Caco-2 (cell line): ENCODE measurements at regions not wholly inside any gene's neighbourhood (a gene's known extent, or its start where the extent isn't known, plus 50 kb on each side); places are given as distances from the start of the nearest gene placed in this dataset.

ENCODE experiments used
- BruUV-seq: library from RNA; stranded (reverse); fragments of 400-500 nt; replicated peaks from 2 replicates; lab custom pipeline; 2021; lab: Mats Ljungman, UMichigan
- CTCF ChIA-PET: fragments of 300-600 bp; sonication (Branson Sonifier 250); formaldehyde crosslinking; loops from one replicate; lab custom pipeline; 2022; ENCODE audit warnings: antibody characterized with exemption; lab: Charles Lee
- POLR2A ChIA-PET: fragments of 300-600 bp; sonication (Branson Sonifier 250); formaldehyde crosslinking; loops from one replicate; lab custom pipeline; 2022; ENCODE audit warnings: antibody characterized with exemption; lab: Charles Lee
- DNase-seq, 2 experiments: peaks; one replicate each; pipeline versions ENCODE4 v3.0.0 to v3.0.0-alpha.2; 2020 to 2022
- H3K27me3 ChIP-seq: replicated peaks from 2 replicates; pipeline ENCODE4 v1.6.0; 2011; ENCODE audit warnings: low read length; ENCODE audit not compliant: control insufficient read depth, insufficient read depth
- H3K36me3 ChIP-seq: 2 replicates; pipeline ENCODE4 v1.5.1; 2011; ENCODE audit warnings: low read length; ENCODE audit not compliant: control insufficient read depth, insufficient read depth
- H3K4me1 ChIP-seq: fragments of 250-450 bp; sonication (Bioruptor Pico); 2 replicates; pipeline ENCODE4 v1.5.1; 2020; ENCODE audit warnings: mild to moderate bottlenecking
- H3K4me3 ChIP-seq: 2 replicates; pipeline ENCODE4 v1.5.1; 2011; ENCODE audit warnings: low read depth, mild to moderate bottlenecking, control low read depth, low read length
- H3K9me3 ChIP-seq: fragments of 250-450 bp; sonication (Bioruptor Pico); 2 replicates; pipeline ENCODE4 v1.5.1; 2020; ENCODE audit warnings: mild to moderate bottlenecking, moderate library complexity
- H3K27ac Mint-ChIP-seq: one replicate; pipeline ENCODE4 v1.8.0; 2022; ENCODE audit warnings: mixed read lengths; ENCODE audit not compliant: unreplicated experiment
- H3K27me3 Mint-ChIP-seq: one replicate; pipeline ENCODE4 v1.8.0; 2022; ENCODE audit warnings: mixed read lengths; ENCODE audit not compliant: insufficient read depth, unreplicated experiment
- H3K36me3 Mint-ChIP-seq: one replicate; pipeline ENCODE4 v1.8.0; 2022; ENCODE audit warnings: mild to moderate bottlenecking, mixed read lengths; ENCODE audit not compliant: insufficient read depth, unreplicated experiment
- H3K4me1 Mint-ChIP-seq: one replicate; pipeline ENCODE4 v1.8.0; 2022; ENCODE audit warnings: low read depth, mixed read lengths; ENCODE audit not compliant: unreplicated experiment
- H3K4me3 Mint-ChIP-seq: one replicate; pipeline ENCODE4 v1.8.0; 2022; ENCODE audit warnings: mild to moderate bottlenecking, moderate library complexity, mixed read lengths; ENCODE audit not compliant: unreplicated experiment
- H3K9me3 Mint-ChIP-seq: one replicate; pipeline ENCODE4 v1.8.0; 2022; ENCODE audit warnings: mixed read lengths; ENCODE audit not compliant: unreplicated experiment
- intact Hi-C: fragments of 100-400 bp; cut with micrococcal nuclease; formaldehyde crosslinking; loops from one replicate; pipeline ENCODE4 v1.10.0; 2022; ENCODE audit not compliant: unreplicated experiment
- TF ChIP-seq, protein P1 (sequence below), 2 experiments: fragments of 200-600 bp in 1 of 2; IDR thresholded peaks; 1 replicate in 1 of 2; 2 replicates in 1 of 2; pipeline versions ENCODE4 v1.5.1 to v1.8.0; 2011 to 2022; ENCODE audit warnings: antibody characterized with exemption in 1 of 2, control low read depth in 1 of 2, inconsistent platforms in 1 of 2, low read depth in 1 of 2, low read length in 1 of 2, mild to moderate bottlenecking in 1 of 2, moderate library complexity in 1 of 2; ENCODE audit not compliant: insufficient read depth in 1 of 2, severe bottlenecking in 1 of 2, unreplicated experiment in 1 of 2

DNA sequence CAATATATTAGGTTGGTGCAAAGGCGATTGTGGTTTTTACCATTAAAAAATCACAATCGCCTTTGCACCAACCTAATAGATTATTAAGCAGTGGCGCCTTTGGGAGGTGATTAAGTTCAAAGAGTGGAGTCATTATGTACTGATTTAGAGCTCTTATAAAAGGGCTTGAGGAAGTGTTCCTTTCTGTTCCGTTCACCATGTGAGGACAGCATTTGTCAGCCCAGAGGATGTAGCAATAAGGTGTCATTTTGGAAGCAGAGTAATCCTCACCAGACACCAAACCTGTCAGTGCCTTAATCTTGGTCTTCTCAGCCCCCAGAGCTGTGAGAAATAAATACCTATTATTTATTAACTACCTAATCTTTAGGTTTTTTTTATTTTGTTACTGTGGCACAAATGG is 542.1 kb upstream of the MAN1A1 start:
- H3K4me3 ChIP-seq, result no peak overlapping the region
- TF ChIP-seq, protein P1, sequence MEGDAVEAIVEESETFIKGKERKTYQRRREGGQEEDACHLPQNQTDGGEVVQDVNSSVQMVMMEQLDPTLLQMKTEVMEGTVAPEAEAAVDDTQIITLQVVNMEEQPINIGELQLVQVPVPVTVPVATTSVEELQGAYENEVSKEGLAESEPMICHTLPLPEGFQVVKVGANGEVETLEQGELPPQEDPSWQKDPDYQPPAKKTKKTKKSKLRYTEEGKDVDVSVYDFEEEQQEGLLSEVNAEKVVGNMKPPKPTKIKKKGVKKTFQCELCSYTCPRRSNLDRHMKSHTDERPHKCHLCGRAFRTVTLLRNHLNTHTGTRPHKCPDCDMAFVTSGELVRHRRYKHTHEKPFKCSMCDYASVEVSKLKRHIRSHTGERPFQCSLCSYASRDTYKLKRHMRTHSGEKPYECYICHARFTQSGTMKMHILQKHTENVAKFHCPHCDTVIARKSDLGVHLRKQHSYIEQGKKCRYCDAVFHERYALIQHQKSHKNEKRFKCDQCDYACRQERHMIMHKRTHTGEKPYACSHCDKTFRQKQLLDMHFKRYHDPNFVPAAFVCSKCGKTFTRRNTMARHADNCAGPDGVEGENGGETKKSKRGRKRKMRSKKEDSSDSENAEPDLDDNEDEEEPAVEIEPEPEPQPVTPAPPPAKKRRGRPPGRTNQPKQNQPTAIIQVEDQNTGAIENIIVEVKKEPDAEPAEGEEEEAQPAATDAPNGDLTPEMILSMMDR (IDR thresholded peaks at IDR 0.05; ENCODE audit: insufficient read depth in 1 of 2, low read depth in 1 of 2, low read length in 1 of 2, severe bottlenecking in 1 of 2, unreplicated experiment in 1 of 2), result no peak
- no peaks in the 10 kb centered on the region for H3K4me1 Mint-ChIP-seq
- POLR2A ChIA-PET, result no interaction called here
- H3K4me1 ChIP-seq, result no peaks in the 10 kb centered on the region
- H3K9me3 ChIP-seq, result no peaks in the 10 kb centered on the region
- no peaks in the 10 kb centered on the region for H3K27me3 ChIP-seq
- H3K4me3 Mint-ChIP-seq, result no peak overlapping the region
- CTCF ChIA-PET, result no interaction called here
- H3K36me3 ChIP-seq, result no peaks in the 10 kb centered on the region
- no peaks in the 10 kb centered on the region for H3K36me3 Mint-ChIP-seq
- BruUV-seq, result no TSS peak
- no peak overlapping the region for H3K27ac Mint-ChIP-seq
- H3K27me3 Mint-ChIP-seq, result peaks cover 4% of the 10 kb centered on the region
- intact Hi-C loops, result no loop called here
- H3K9me3 Mint-ChIP-seq, result peaks cover 16% of the 10 kb centered on the region
- DNase-seq, result no peak

DNA sequence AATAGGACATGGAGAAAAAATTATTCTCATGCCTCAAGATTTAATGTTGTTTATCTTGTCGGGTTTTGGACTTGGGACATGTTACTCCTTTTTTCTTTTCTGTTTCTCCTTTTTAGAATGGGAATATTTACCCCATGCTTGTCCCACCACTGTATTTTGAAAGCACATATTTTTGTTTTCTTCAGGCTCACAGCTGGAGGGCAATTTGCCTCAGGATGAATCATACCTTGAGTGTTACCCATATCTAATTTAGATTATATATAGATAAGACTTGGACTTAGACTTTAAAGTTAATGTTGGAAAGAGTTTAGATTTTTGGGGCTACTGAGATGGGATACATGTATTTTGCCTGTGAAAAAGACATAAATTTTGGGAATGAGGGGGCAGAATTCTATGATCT is 541.6 kb upstream of the MAN1A1 start:
- Mint-ChIP-seq H3K27ac (no peak overlapping the region), H3K4me1 (no peaks in the 10 kb centered on the region), H3K27me3 (peaks cover 4% of the 10 kb centered on the region), H3K9me3 (peaks cover 16% of the 10 kb centered on the region), H3K36me3 (no peaks in the 10 kb centered on the region), H3K4me3 (no peak overlapping the region)
- no TSS peak for BruUV-seq
- TF ChIP-seq, protein P1 (IDR thresholded peaks at IDR 0.05; ENCODE audit: insufficient read depth in 1 of 2, low read depth in 1 of 2, low read length in 1 of 2, severe bottlenecking in 1 of 2, unreplicated experiment in 1 of 2), result no peak
- Histone ChIP-seq H3K4me1 (no peaks in the 10 kb centered on the region), H3K27me3 (no peaks in the 10 kb centered on the region), H3K36me3 (no peaks in the 10 kb centered on the region), H3K9me3 (no peaks in the 10 kb centered on the region), H3K4me3 (no peak overlapping the region)
- intact Hi-C loops, result no loop called here
- ChIA-PET POLR2A (no interaction called here), CTCF (no interaction called here)
- no peak for DNase-seq

DNA sequence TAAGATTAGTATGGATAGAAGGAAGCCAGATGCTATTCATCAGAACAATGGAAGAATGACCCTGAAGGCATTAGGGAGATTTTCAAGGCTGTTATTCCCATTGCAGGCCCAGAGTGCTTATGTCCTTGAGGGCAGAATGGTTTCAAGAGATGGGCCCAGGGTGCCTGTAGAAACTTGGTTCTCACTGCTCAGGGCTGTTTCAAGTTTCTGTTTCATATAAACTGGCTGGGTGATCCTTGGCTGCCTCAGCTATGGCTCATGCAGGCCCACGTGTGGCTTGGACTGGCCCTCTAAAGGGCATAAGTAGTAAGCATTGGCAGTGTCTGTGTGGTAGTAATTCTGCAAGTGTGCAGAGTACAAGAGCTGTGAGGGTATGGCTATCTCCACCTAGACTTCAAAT is 540.9 kb upstream of the MAN1A1 start:
- Mint-ChIP-seq H3K36me3 (no peaks in the 10 kb centered on the region), H3K9me3 (peaks cover 16% of the 10 kb centered on the region), H3K4me3 (no peak overlapping the region), H3K27me3 (peaks cover 4% of the 10 kb centered on the region), H3K27ac (no peak overlapping the region), H3K4me1 (no peaks in the 10 kb centered on the region)
- CTCF ChIA-PET, result no interaction called here
- TF ChIP-seq, protein P1 (IDR thresholded peaks at IDR 0.05; ENCODE audit: insufficient read depth in 1 of 2, low read depth in 1 of 2, low read length in 1 of 2, severe bottlenecking in 1 of 2, unreplicated experiment in 1 of 2), result no peak
- BruUV-seq, result no TSS peak
- Histone ChIP-seq H3K4me1 (no peaks in the 10 kb centered on the region), H3K4me3 (no peak overlapping the region), H3K36me3 (no peaks in the 10 kb centered on the region), H3K9me3 (no peaks in the 10 kb centered on the region), H3K27me3 (no peaks in the 10 kb centered on the region)
- POLR2A ChIA-PET, result no interaction called here
- intact Hi-C loops, result no loop called here
- DNase-seq, result no peak
